A549 (cell line): ENCODE measurements at regions not wholly inside any gene's neighbourhood (a gene's known extent, or its start where the extent isn't known, plus 50 kb on each side); places are given as distances from the start of the nearest gene placed in this dataset.

Experiments used
- ATAC-seq, 2 experiments: fragments of 200-7000 bp in 1 of 2; fragments of >200 bp in 1 of 2; cut with Nextera tagmentation in 1 of 2; cut with Tn5 transposase in 1 of 2; 3 replicates each; pipeline versions ENCODE4 v1.8.0 to v1.9.1; 2018 to 2020; ENCODE audit warnings: mild to moderate bottlenecking in 1 of 2, moderate library complexity in 1 of 2
- CTCF ChIA-PET: fragments of 300-600 bp; sonication (Branson Sonifier 250); formaldehyde crosslinking; extraction: SDS; loops from one replicate; lab custom pipeline; 2021; ENCODE audit warnings: antibody characterized with exemption, inconsistent platforms; lab: Yijun Ruan, JAX
- POLR2A ChIA-PET: fragments of 350-600 bp; formaldehyde crosslinking; extraction: SDS; loops from one replicate; lab custom pipeline; 2021; ENCODE audit warnings: antibody characterized with exemption, inconsistent platforms; lab: Yijun Ruan, JAX
- DNase-seq, 2 experiments: peaks; one replicate each; pipeline versions ENCODE4 v3.0.0 to v3.0.0-alpha.2; 2011 to 2016; ENCODE audit warnings: low read depth in 1 of 2, low spot score in 1 of 2
- FAIRE-seq: peaks from 2 replicates; lab custom pipeline; 2011; peaks lifted over from hg19 to GRCh38; lab: Jason Lieb, UNC
- H3K27ac ChIP-seq, 2 experiments: fragments of >200 bp; sonication (Bioruptor Twin); formaldehyde crosslinking; 3 replicates each; pipeline ENCODE4 v1.5.1; 2016 to 2017
- H3K4me1 ChIP-seq: fragments of >200 bp; sonication (Bioruptor Twin); formaldehyde crosslinking; 3 replicates; pipeline ENCODE4 v1.6.1; 2016
- H3K4me2 ChIP-seq: fragments of >200 bp; sonication (Bioruptor Twin); formaldehyde crosslinking; 3 replicates; pipeline ENCODE4 v1.6.1; 2016
- H3K4me3 ChIP-seq: fragments of >200 bp; sonication (Bioruptor Twin); formaldehyde crosslinking; 3 replicates; pipeline ENCODE4 v1.5.1; 2016
- H3K9me3 ChIP-seq: fragments of >200 bp; sonication (Bioruptor Twin); formaldehyde crosslinking; 3 replicates; pipeline ENCODE4 v1.6.1; 2016
- ATOH8 ChIP-seq: fragments of 250-450 bp; sonication (Bioruptor Pico); IDR thresholded peaks from 2 replicates; pipeline ENCODE4 v1.5.0; 2020; ENCODE audit warnings: low read depth, mild to moderate bottlenecking, moderate library complexity
- BCL3 ChIP-seq: fragments of >200 bp; sonication (Bioruptor Twin); formaldehyde crosslinking; IDR thresholded peaks from 3 replicates; pipeline ENCODE4 v1.6.1; 2016
- CBX8 ChIP-seq: fragments of 200-600 bp; sonication (generic); IDR thresholded peaks from 2 replicates; pipeline ENCODE4 v1.6.1; 2016
- CHD2 ChIP-seq: fragments of 150-350 bp; IDR thresholded peaks from 2 replicates; pipeline ENCODE4 v1.6.1; 2014; ENCODE audit warnings: low read length; ENCODE audit not compliant: partially characterized antibody
- CHD4 ChIP-seq: fragments of 200-600 bp; sonication (generic); IDR thresholded peaks from 2 replicates; pipeline ENCODE4 v1.6.1; 2016; ENCODE audit warnings: antibody characterized with exemption, mild to moderate bottlenecking, borderline replicate concordance
- ELK1 ChIP-seq: fragments of 150-350 bp; IDR thresholded peaks from 2 replicates; pipeline ENCODE4 v1.6.1; 2014; ENCODE audit warnings: low read depth, mild to moderate bottlenecking, low read length
- ESRRA ChIP-seq: fragments of 150-350 bp; IDR thresholded peaks from 2 replicates; pipeline ENCODE4 v1.6.1; 2014; ENCODE audit warnings: mild to moderate bottlenecking, low read length, borderline replicate concordance
- FOSB ChIP-seq: fragments of 250-450 bp; sonication (Bioruptor Pico); IDR thresholded peaks from 2 replicates; pipeline ENCODE4 v1.5.0; 2020; ENCODE audit warnings: mild to moderate bottlenecking, moderate library complexity
- FOSL2 ChIP-seq, 2 experiments: fragments of 450-650 bp in 1 of 2; fragments of >200 bp in 1 of 2; sonication (Bioruptor Twin) in 1 of 2; formaldehyde crosslinking; IDR thresholded peaks; 2 replicates each; pipeline versions ENCODE4 v1.5.0 to v1.6.1; 2016 to 2020; ENCODE audit warnings: mild to moderate bottlenecking in 1 of 2, moderate library complexity in 1 of 2
- FOXS1 ChIP-seq: fragments of 250-450 bp; sonication (Bioruptor Pico); IDR thresholded peaks from 2 replicates; pipeline ENCODE4 v1.5.0; 2020; ENCODE audit warnings: mild to moderate bottlenecking, moderate library complexity
- GATA3 ChIP-seq: IDR thresholded peaks from 2 replicates; pipeline ENCODE4 v1.6.1; 2012; ENCODE audit warnings: borderline replicate concordance
- JUN ChIP-seq, 2 experiments: fragments of >200 bp; sonication (Bioruptor Twin); formaldehyde crosslinking; IDR thresholded peaks; 2 replicates in 1 of 2; 3 replicates in 1 of 2; pipeline ENCODE4 v1.6.1; 2016 to 2017
- JUNB ChIP-seq: fragments of >200 bp; sonication (Bioruptor Twin); formaldehyde crosslinking; IDR thresholded peaks from 2 replicates; pipeline ENCODE4 v1.6.1; 2016
- KDM5A ChIP-seq: fragments of 200-600 bp; sonication (generic); IDR thresholded peaks from 2 replicates; pipeline ENCODE4 v1.6.1; 2016; ENCODE audit warnings: antibody characterized with exemption, mild to moderate bottlenecking
- MAFK ChIP-seq: fragments of 450-650 bp; IDR thresholded peaks from 2 replicates; pipeline ENCODE4 v1.6.1; 2014; ENCODE audit not compliant: partially characterized antibody
- MAZ ChIP-seq: fragments of 150-350 bp; IDR thresholded peaks from 2 replicates; pipeline ENCODE4 v1.6.1; 2014; ENCODE audit warnings: antibody characterized with exemption, low read depth, low read length, borderline replicate concordance
- NR3C1 ChIP-seq: fragments of >200 bp; sonication (Bioruptor Twin); formaldehyde crosslinking; IDR thresholded peaks from 3 replicates; pipeline ENCODE4 v1.6.1; 2017
- RARB ChIP-seq: fragments of 250-450 bp; sonication (Bioruptor Pico); IDR thresholded peaks from 2 replicates; pipeline ENCODE4 v1.8.0; 2021; ENCODE audit warnings: mild to moderate bottlenecking, moderate library complexity
- RCOR1 ChIP-seq: fragments of 150-350 bp; IDR thresholded peaks from 2 replicates; pipeline ENCODE4 v1.6.1; 2014; ENCODE audit warnings: antibody characterized with exemption, low read length, low read depth
- RFX5 ChIP-seq: fragments of 450-650 bp; IDR thresholded peaks from 2 replicates; pipeline ENCODE4 v1.7.1; 2014; ENCODE audit warnings: antibody characterized with exemption, mild to moderate bottlenecking, moderate library complexity
- RNF2 ChIP-seq: fragments of 200-600 bp; sonication (generic); IDR thresholded peaks from 2 replicates; pipeline ENCODE4 v1.6.1; 2016; ENCODE audit warnings: low read depth, mild to moderate bottlenecking, antibody characterized with exemption, moderate library complexity, borderline replicate concordance
- SMC3 ChIP-seq: fragments of >200 bp; sonication (Bioruptor Twin); formaldehyde crosslinking; IDR thresholded peaks from 3 replicates; pipeline ENCODE4 v1.6.1; 2018; ENCODE audit warnings: inconsistent platforms
- TFCP2L1 ChIP-seq: fragments of 250-450 bp; sonication (Bioruptor Pico); IDR thresholded peaks from 2 replicates; pipeline ENCODE4 v1.5.0; 2021; ENCODE audit warnings: mild to moderate bottlenecking
- USF2 ChIP-seq: fragments of 450-650 bp; IDR thresholded peaks from 2 replicates; pipeline ENCODE4 v1.6.1; 2014; ENCODE audit warnings: antibody characterized with exemption
- ZFP36 ChIP-seq: fragments of 450-650 bp; IDR thresholded peaks from 2 replicates; pipeline ENCODE4 v1.6.1; 2014; ENCODE audit warnings: borderline replicate concordance; ENCODE audit not compliant: partially characterized antibody
- ZNF302 ChIP-seq: fragments of 250-450 bp; sonication (Bioruptor Pico); IDR thresholded peaks from 2 replicates; pipeline ENCODE4 v1.9.0; 2021; ENCODE audit warnings: inconsistent platforms, mild to moderate bottlenecking, moderate library complexity
- WGBS: methylation state at CpG from one replicate; pipeline ENCODE4 v1.1.6; 2017; ENCODE audit errors: missing lambda C conversion rate; 5-methylcytosine and 5-hydroxymethylcytosine counted together

GRCh38 chr3:124391774-124392173, 338.5 kb upstream of the UMPS start:
- POLR2A ChIA-PET = no interaction called here
- WGBS = 47% methylated on average over 3 of the region's 3 CpGs
- no peak for DNase-seq
- H3K4me3 ChIP-seq = no peak overlapping the region
- CTCF ChIA-PET = interaction anchor here (0.9 to 1.9 kb wide), 2 partner anchors 40 to 76 kb away, joined by 3 to 4 read pairs; no protein-coding TSS in a partner anchor
- ATAC-seq = no peak
- H3K27ac ChIP-seq = no peak overlapping the region
- H3K4me2 ChIP-seq = no peak overlapping the region
- no peaks in the 10 kb centered on the region for H3K9me3 ChIP-seq
- H3K4me1 ChIP-seq = no peaks in the 10 kb centered on the region
- TF ChIP-seq USF2 (no peak), ATOH8 (CRISPR knock-in tag) (no peak)
- FAIRE-seq = no peak

GRCh38 chr3:124393340-124393739, 336.9 kb upstream of the UMPS start:
- no peaks in the 10 kb centered on the region for H3K4me1 ChIP-seq
- no peaks in the 10 kb centered on the region for H3K9me3 ChIP-seq
- DNase-seq (no peak), FAIRE-seq (no peak), ATAC-seq (no peak)
- WGBS = 0% methylated on average over 2 of the region's 2 CpGs
- ChIA-PET POLR2A (no interaction called here), CTCF (no interaction called here)
- H3K27ac ChIP-seq = no peak overlapping the region
- no peak overlapping the region for H3K4me2 ChIP-seq
- TF ChIP-seq TFCP2L1 (CRISPR knock-in tag) (no peak), CBX8 (no peak), USF2 (no peak), JUNB (no peak), NR3C1 (no peak), KDM5A (no peak), FOXS1 (no peak), ZNF302 (CRISPR knock-in tag) (no peak), ELK1 (no peak), RCOR1 (no peak), RFX5 (no peak), RNF2 (no peak)
- no peak overlapping the region for H3K4me3 ChIP-seq

GRCh38 chr3:124395162-124395561, 335.1 kb upstream of the UMPS start:
- no peak for FAIRE-seq
- ChIA-PET CTCF (no interaction called here), POLR2A (no interaction called here)
- Histone ChIP-seq H3K4me3 (no peak overlapping the region), H3K4me1 (no peaks in the 10 kb centered on the region)
- WGBS = 73% methylated on average over 8 of the region's 8 CpGs
- ATAC-seq = no peak
- TF ChIP-seq CBX8 = no peak
- no peak for TF ChIP-seq FOSB (CRISPR knock-in tag)
- no peak for TF ChIP-seq SMC3
- TF ChIP-seq FOSL2 (IDR thresholded peaks at IDR 0.05) = no peak
- no peak for TF ChIP-seq FOSL2 (CRISPR knock-in tag; IDR thresholded peaks at IDR 0.05)
- no peak for TF ChIP-seq CHD2
- no peak for TF ChIP-seq MAFK
- no peak for TF ChIP-seq MAZ
- no peak for TF ChIP-seq JUN (IDR thresholded peaks at IDR 0.05)
- TF ChIP-seq ESRRA = no peak
- TF ChIP-seq KDM5A = no peak
- no peak for TF ChIP-seq RARB
- no peak for TF ChIP-seq ZFP36
- TF ChIP-seq BCL3 = no peak
- no peak for TF ChIP-seq RFX5
- no peak for TF ChIP-seq CHD4
- TF ChIP-seq GATA3 = no peak
- no peak for TF ChIP-seq TFCP2L1 (CRISPR knock-in tag)
- TF ChIP-seq, all 56 proteins: peak for 0
- H3K4me2 ChIP-seq = no peak overlapping the region
- no peaks in the 10 kb centered on the region for H3K9me3 ChIP-seq
- no peak overlapping the region for H3K27ac ChIP-seq
- DNase-seq = no peak
